Activated naive CD4-positive, alpha-beta T cell treated with anti-CD3 and anti-CD28 coated beads for 36 hours (primary cell): ENCODE measurements at regions not wholly inside any gene's neighbourhood (a gene's known extent, or its start where the extent isn't known, plus 50 kb on each side); places are given as distances from the start of the nearest gene placed in this dataset.

Source experiments
- CTCF ChIA-PET: fragments of 350-600 bp; sonication (Branson Sonifier 250); formaldehyde crosslinking; loops from one replicate; lab custom pipeline; 2021; ENCODE audit warnings: antibody characterized with exemption; lab: Charles Lee
- DNase-seq: peaks from one replicate; pipeline ENCODE4 v3.0.0-alpha.2; 2020
- H3K27ac Mint-ChIP-seq: one replicate; pipeline ENCODE4 v1.8.0; 2021; ENCODE audit warnings: mild to moderate bottlenecking, mixed read lengths
- H3K27me3 Mint-ChIP-seq: one replicate; pipeline ENCODE4 v1.8.0; 2021; ENCODE audit warnings: low read depth, mixed read lengths
- H3K36me3 Mint-ChIP-seq: one replicate; pipeline ENCODE4 v1.8.0; 2021; ENCODE audit warnings: low read depth, mixed read lengths
- H3K4me1 Mint-ChIP-seq: one replicate; pipeline ENCODE4 v1.8.0; 2021; ENCODE audit warnings: low read depth, mixed read lengths
- H3K4me3 Mint-ChIP-seq: one replicate; pipeline ENCODE4 v1.8.0; 2021; ENCODE audit warnings: mild to moderate bottlenecking, moderate library complexity, mixed read lengths
- H3K9me3 Mint-ChIP-seq: one replicate; pipeline ENCODE4 v1.8.0; 2021; ENCODE audit warnings: mixed read lengths
- intact Hi-C: fragments of 100-400 bp; cut with micrococcal nuclease; formaldehyde crosslinking; loops from one replicate; pipeline ENCODE4 v1.15.1; 2023

GRCh38 chr2:20514596-20515269 lies 67.9 kb downstream of the RHOB start:
- Mint-ChIP-seq H3K4me1 (no peaks in the 10 kb centered on the region), H3K27me3 (peaks cover 3% of the 10 kb centered on the region), H3K27ac (no peak overlapping the region), H3K9me3 (peaks cover 3% of the 10 kb centered on the region), H3K4me3 (no peak overlapping the region), H3K36me3 (no peaks in the 10 kb centered on the region)
- intact Hi-C loops, result no loop called here
- CTCF ChIA-PET, result interaction anchor here (1.1 kb wide), 1 partner anchor 75 kb away, joined by 4 read pairs; no protein-coding TSS in a partner anchor
- no peak for DNase-seq

DNA sequence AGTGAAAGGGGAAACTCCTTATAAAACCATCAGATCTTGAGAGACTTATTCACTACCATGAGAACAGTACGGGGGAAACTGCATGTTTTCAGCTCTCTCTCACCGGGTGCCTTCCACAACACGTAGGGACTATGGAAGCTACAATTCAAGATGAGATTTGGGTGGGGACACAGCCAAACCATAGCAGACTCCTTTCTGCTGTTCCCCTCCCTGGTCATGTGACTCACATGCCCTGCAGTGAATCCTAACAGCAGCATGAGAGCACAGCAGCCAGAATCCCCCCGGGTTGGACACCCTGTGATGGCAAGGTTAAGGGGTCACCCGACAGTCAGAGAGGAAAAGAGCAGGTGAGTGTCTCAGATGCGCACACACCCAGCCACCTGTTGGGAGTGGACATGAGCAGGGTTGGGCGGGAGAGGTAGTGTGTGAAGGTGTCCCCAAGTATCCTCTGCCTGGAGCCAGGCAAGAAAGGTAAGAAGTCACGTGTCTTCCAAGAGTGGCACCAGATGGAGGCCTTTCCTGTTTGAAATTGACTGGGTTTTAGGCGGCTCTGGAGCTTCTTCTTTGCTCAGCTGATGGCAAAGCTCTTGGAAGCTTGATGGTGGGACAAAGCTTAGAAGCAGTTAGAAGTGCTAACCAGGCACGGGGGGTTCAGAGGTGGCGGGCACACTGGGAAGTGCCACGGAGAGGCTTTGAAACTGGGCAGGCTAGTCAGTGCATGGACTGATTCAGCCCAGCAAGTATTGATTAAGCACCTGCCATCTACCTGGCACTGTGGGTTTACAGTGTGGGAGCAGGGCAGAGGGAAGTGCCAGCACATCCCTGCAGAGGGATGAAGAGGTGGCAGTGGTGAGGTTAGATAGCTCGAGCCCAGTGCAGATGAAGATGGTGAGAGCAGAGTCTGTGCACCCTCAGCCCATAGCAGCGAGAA lies 68.7 kb downstream of the RHOB start:
- intact Hi-C loops, result no loop called here
- H3K27me3 Mint-ChIP-seq, result peaks cover 3% of the 10 kb centered on the region
- peaks cover 3% of the 10 kb centered on the region for H3K9me3 Mint-ChIP-seq
- no peaks in the 10 kb centered on the region for H3K36me3 Mint-ChIP-seq
- DNase-seq, result no peak
- CTCF ChIA-PET, result interaction anchor here (0.8 kb wide), 1 partner anchor 118 kb away, joined by 3 read pairs; no protein-coding TSS in a partner anchor
- H3K27ac Mint-ChIP-seq, result no peak overlapping the region
- H3K4me3 Mint-ChIP-seq, result no peak overlapping the region
- H3K4me1 Mint-ChIP-seq, result no peaks in the 10 kb centered on the region

DNA sequence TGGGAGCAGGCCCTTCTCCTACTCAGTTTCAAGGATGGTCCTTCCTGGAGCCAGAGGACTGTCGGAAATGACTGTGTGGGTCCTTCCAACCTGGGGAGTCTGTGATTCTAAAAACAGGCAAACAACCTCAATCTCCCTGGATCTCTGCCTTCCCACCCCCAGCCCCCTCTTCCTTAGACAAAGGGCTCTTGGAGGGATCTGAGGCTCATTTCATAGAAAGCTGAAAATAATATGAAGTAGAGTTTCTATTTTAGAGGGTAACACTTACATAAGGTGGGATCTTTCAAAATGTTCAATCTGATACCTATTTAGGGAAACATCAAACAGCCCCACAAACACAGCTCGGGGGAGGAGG lies 69.4 kb downstream of the RHOB start:
- Mint-ChIP-seq H3K27me3 (peaks cover 3% of the 10 kb centered on the region), H3K9me3 (peaks cover 3% of the 10 kb centered on the region), H3K4me3 (no peak overlapping the region), H3K36me3 (no peaks in the 10 kb centered on the region), H3K4me1 (no peaks in the 10 kb centered on the region), H3K27ac (no peak overlapping the region)
- DNase-seq, result no peak
- intact Hi-C loops, result no loop called here
- CTCF ChIA-PET, result interaction anchor here (0.8 to 1.4 kb wide), 2 partner anchors 119 to 126 kb away, joined by 3 to 4 read pairs; no protein-coding TSS in a partner anchor

DNA sequence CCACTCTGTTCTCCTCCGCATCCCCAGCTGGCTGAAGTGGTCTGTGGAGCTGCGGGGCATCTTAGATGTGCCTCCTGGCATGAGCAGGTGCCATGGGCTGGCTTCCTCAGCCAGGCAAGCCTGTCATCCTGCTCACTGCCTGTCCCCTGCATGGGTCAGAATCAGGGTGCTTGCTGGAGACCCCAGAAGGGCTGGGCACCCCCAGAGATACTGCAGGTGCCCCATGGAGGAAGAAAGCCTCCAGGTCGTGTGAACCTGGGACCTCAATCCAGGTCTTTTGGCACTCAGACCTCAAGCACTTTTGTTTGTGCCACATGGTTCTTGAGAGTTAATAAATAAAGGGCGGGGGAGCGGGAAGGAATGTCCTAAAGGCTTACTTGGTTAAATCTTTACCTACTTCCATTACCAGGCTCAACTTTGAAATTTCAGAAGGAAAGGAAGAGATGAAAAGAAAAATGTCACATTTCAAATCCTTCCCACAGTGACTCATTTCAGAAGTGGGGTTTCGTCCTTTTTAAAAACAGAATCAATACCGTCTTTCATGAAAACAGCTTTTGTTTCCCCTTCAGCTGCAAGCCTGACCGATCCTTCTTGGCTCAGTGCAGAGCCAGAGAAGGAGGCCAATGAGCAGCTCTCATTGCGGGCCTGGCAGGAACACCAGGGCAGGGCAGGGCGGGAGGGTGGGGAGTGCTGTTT lies 69.9 kb downstream of the RHOB start:
- no peak for DNase-seq
- no peaks in the 10 kb centered on the region for H3K36me3 Mint-ChIP-seq
- no peak overlapping the region for H3K27ac Mint-ChIP-seq
- no peak overlapping the region for H3K4me3 Mint-ChIP-seq
- intact Hi-C loops, result no loop called here
- peaks cover 3% of the 10 kb centered on the region for H3K27me3 Mint-ChIP-seq
- H3K4me1 Mint-ChIP-seq, result no peaks in the 10 kb centered on the region
- CTCF ChIA-PET, result interaction anchor here (0.8 to 1.4 kb wide), 3 partner anchors 67 to 126 kb away, joined by 3 to 4 read pairs (median 3); no protein-coding TSS in a partner anchor
- H3K9me3 Mint-ChIP-seq, result peaks cover 3% of the 10 kb centered on the region

DNA sequence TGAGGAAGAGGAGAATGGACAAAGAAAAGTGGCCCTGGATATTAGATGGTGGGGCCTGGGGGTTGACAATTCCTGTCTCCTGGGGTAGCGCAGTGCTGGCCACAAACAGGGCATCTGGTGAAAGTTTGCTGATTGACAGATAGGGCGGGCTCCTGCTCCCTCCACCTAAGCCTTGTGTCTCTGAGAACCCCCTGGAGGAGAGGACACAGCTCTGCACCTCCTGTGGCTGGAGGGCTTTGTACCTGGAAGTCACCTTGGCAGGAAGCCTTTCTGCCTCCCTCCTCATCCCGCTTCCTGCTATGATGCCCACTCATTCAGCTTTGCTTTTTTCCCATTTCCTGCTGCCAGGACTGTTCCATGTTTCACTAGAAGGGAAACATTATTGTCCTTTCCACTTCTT lies 72.4 kb downstream of the RHOB start:
- H3K4me3 Mint-ChIP-seq, result no peak overlapping the region
- peaks cover 3% of the 10 kb centered on the region for H3K9me3 Mint-ChIP-seq
- peaks cover 5% of the 10 kb centered on the region for H3K27me3 Mint-ChIP-seq
- no peaks in the 10 kb centered on the region for H3K4me1 Mint-ChIP-seq
- CTCF ChIA-PET, result no interaction called here
- intact Hi-C loops, result no loop called here
- H3K36me3 Mint-ChIP-seq, result no peaks in the 10 kb centered on the region
- H3K27ac Mint-ChIP-seq, result no peak overlapping the region
- DNase-seq, result no peak

GRCh38 chr2:20520128-20520527 lies 73.3 kb downstream of the RHOB start:
- Mint-ChIP-seq H3K27ac (no peak overlapping the region), H3K4me1 (no peaks in the 10 kb centered on the region), H3K4me3 (no peak overlapping the region), H3K27me3 (peaks cover 4% of the 10 kb centered on the region), H3K9me3 (peaks cover under 1% of the 10 kb centered on the region), H3K36me3 (no peaks in the 10 kb centered on the region)
- CTCF ChIA-PET, result no interaction called here
- DNase-seq, result no peak
- intact Hi-C loops, result no loop called here

- Mint-ChIP-seq H3K27ac (no peak overlapping the region), H3K4me3 (no peak overlapping the region), H3K27me3 (peaks cover 4% of the 10 kb centered on the region), H3K36me3 (no peaks in the 10 kb centered on the region), H3K9me3 (no peaks in the 10 kb centered on the region), H3K4me1 (no peaks in the 10 kb centered on the region)
- CTCF ChIA-PET, result no interaction called here
- intact Hi-C loops, result no loop called here
- DNase-seq, result no peak
Measured at GRCh38 chr2:20521193-20521592, 74.3 kb downstream of the RHOB start.

- intact Hi-C loops, result no loop called here
- no peak overlapping the region for H3K4me3 Mint-ChIP-seq
- CTCF ChIA-PET, result no interaction called here
Measured at GRCh38 chr2:20521682-20522189, 74.9 kb downstream of the RHOB start.

DNA sequence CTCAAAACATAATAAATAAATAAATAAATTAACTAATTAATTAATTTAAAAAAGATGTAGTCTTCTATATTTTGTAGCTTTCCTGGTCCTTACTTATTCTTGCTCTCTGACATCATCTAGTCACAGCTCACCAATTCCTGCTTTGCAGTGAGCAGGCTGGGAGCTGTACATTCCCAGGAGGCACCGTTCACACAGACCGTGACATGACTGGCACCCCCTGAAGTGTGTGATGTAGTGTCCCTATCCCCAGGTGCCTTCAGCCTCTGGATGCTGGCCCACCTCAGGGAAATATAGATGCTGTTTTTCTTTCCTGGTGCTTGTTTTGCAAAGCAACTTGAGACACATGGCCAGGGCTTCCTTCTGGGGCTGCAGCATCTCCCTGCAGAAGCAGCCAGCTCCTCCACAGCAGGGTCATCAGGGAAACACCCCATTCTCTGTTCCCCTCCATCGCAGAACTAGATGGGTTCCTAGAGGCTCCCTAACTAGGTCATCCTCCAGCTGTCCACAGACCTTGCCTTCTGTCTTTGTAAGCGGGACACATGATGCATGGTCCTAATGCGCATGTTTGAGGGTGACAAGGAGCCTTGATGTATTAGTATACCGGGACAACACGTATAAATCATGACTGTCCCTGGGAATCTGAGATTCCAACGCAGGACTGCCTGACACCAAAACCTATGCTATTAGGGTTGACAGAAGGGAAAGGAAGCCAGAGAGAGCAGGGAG lies 76.4 kb downstream of the RHOB start:
- CTCF ChIA-PET, result no interaction called here
- H3K27ac Mint-ChIP-seq, result no peak overlapping the region
- H3K27me3 Mint-ChIP-seq, result peaks cover 4% of the 10 kb centered on the region
- H3K4me1 Mint-ChIP-seq, result no peaks in the 10 kb centered on the region
- intact Hi-C loops, result no loop called here
- DNase-seq, result no peak
- no peaks in the 10 kb centered on the region for H3K36me3 Mint-ChIP-seq
- H3K4me3 Mint-ChIP-seq, result no peak overlapping the region
- no peaks in the 10 kb centered on the region for H3K9me3 Mint-ChIP-seq

More at GRCh38 chr2:20521682-20522189, 74.9 kb downstream of the RHOB start:
- no peak for DNase-seq
- Mint-ChIP-seq H3K4me1 (no peaks in the 10 kb centered on the region), H3K27me3 (peaks cover 4% of the 10 kb centered on the region), H3K9me3 (no peaks in the 10 kb centered on the region), H3K27ac (no peak overlapping the region), H3K36me3 (no peaks in the 10 kb centered on the region)

GRCh38 chr2:20523799-20524187 lies 76.9 kb downstream of the RHOB start:
- intact Hi-C loops, result no loop called here
- no peaks in the 10 kb centered on the region for H3K4me1 Mint-ChIP-seq

GRCh38 chr2:20524412-20525040 lies 77.7 kb downstream of the RHOB start:
- H3K36me3 Mint-ChIP-seq, result no peaks in the 10 kb centered on the region
- DNase-seq, result no peak
- intact Hi-C loops, result no loop called here
- H3K27ac Mint-ChIP-seq, result no peak overlapping the region
- no peak overlapping the region for H3K4me3 Mint-ChIP-seq
- CTCF ChIA-PET, result no interaction called here
- no peaks in the 10 kb centered on the region for H3K4me1 Mint-ChIP-seq
- H3K9me3 Mint-ChIP-seq, result no peaks in the 10 kb centered on the region
- H3K27me3 Mint-ChIP-seq, result peaks cover 4% of the 10 kb centered on the region

More at GRCh38 chr2:20523799-20524187, 76.9 kb downstream of the RHOB start:
- no peaks in the 10 kb centered on the region for H3K36me3 Mint-ChIP-seq
- DNase-seq, result no peak
- H3K27me3 Mint-ChIP-seq, result peaks cover 4% of the 10 kb centered on the region
- H3K4me3 Mint-ChIP-seq, result no peak overlapping the region
- no peaks in the 10 kb centered on the region for H3K9me3 Mint-ChIP-seq
- CTCF ChIA-PET, result no interaction called here
- H3K27ac Mint-ChIP-seq, result no peak overlapping the region
